Limb (tissue), 2 donors: ENCODE measurements at regions not wholly inside any gene's neighbourhood (a gene's known extent, or its start where the extent isn't known, plus 50 kb on each side); places are given as distances from the start of the nearest gene placed in this dataset.
"Not testable (repeated sequence)": the region's sequence is repeated elsewhere in the genome, so short reads cannot be mapped to it uniquely, and the experiment has no call there.

ENCODE experiments used
- DNase-seq, 2 donors: peaks; one replicate each; pipeline ENCODE4 v3.0.0-alpha.2; 2016; ENCODE audit errors: extremely low spot score in 2 of 2

DNA sequence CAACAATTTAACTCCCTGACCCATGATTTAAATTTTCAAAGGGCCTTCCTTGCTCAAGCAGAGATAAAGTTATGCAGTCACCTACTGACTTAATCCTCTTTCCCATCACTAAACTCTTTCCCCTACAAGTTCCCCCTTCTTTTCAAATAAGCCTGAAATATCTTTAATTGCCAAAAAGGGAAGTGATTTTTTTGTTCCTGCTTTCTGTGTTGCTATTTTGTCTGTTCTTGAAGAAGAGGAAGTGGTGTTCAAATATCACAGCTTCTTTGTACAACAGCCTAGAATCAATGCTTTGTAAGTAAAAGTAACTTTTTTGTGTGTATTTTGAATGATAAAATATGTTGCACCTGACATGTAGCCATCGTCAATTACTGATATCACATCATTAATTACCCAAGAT lies 595.9 kb downstream of the CENPC start:
- no peak for DNase-seq

GRCh38 chr4:66946761-66947160 lies 598.5 kb downstream of the CENPC start:
- DNase-seq = no peak

DNA sequence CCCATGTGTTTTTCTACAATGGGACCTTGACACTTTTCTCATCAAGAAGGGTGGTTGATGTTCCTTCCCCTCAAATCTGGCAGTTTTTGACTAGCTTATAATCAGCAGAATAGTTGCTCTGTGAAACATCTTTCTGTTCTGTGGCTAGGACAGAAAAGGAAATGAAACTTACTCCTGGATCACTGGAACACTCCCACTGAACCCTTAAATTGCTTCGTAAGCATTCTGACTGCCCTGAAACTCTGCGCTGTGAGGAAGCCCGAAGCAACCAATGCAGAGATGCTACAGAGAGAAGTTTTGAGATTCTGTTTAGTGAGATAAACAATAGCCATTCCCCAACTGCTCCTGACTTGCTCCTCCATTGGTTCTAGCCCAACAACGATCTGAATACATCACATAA lies 602.2 kb downstream of the CENPC start:
- DNase-seq = no peak

DNA sequence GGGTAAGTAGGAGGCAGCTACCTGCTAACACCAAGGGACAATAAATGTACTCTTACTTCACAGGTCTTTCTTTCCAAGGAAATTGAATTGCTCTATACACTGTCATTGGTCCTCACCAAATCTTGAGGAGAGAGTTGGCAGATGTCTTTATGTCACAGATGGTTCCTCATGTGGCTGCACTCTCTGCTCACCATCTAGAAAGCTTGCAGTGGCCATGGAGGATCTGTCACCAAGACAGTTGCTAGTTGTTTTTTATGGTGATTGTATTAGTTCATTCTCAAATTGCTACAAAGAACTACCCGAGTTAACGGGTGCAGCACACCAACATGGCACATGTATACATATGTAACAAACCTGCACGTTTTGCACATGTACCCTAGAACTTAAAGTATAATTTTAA lies 613.3 kb downstream of the CENPC start:
- DNase-seq = not testable (repeated sequence)

GRCh38 chr4:66930206-66930605 lies 615.1 kb downstream of the CENPC start:
- no peak for DNase-seq

GRCh38 chr4:66929748-66930147 lies 615.6 kb downstream of the CENPC start:
- peak in 1 of 2 donors; percentile 16 for DNase-seq

GRCh38 chr4:66928881-66929280 lies 616.4 kb downstream of the CENPC start:
- not testable (repeated sequence) for DNase-seq

GRCh38 chr4:66927937-66928336 lies 617.4 kb downstream of the CENPC start:
- no peak for DNase-seq

- DNase-seq = no peak
Observed at GRCh38 chr4:66926687-66927086, 618.6 kb downstream of the CENPC start.

DNA sequence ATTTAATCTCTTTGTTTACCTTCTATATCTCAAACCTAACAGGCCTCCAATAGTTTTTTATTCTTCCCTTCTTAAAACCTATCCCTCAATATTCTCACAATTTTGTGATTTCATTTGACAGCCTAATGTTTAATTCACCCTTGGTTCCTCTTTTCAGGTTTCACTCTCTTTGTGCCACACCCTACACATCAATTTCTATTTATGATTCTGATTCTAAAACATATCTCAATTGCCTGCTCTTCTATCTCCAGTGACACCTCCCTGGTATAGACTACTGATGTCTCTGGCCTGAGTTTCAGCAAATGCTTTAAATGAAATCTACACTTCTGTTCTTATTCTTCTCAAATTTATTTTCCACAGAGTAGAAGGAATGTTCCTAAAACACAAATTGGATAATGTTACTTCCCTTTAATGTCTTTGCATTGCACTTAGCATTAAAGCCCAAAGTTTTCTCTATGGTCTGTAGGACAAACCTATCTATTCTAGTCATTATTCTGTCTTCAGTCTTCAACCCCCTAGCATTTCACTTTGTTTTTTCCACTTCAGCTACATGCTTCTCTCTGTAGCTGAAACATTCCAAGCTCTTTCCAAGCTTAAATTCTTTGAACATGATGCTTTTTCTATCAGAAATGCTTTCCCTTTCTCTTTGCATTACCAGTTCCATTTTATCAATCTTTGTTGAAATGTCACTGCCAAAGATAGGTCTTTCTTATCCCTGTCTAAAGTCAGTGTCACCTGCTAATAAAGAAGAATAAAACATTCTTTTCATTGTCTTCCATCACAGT lies 622.0 kb downstream of the CENPC start:
- DNase-seq = no peak

DNA sequence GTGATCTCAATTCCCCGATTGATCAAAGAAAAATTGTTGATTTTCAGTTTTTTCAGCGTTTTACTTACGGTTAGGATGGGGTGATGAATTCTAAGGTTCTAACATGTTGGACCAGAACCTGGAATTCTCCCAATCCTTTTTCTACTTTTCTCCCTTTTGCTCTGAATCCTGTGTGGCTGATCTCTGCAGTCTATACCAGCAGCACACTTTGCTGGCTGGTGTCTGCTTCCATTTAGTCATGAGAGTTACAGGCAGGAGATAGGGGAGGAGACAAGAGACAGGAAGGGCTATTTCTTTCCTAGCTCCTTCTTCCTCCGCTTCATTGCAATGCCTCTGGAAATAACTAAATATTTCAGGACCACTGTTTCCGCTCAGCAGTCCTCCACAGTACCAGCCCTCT lies 623.9 kb downstream of the CENPC start:
- no peak for DNase-seq

DNA sequence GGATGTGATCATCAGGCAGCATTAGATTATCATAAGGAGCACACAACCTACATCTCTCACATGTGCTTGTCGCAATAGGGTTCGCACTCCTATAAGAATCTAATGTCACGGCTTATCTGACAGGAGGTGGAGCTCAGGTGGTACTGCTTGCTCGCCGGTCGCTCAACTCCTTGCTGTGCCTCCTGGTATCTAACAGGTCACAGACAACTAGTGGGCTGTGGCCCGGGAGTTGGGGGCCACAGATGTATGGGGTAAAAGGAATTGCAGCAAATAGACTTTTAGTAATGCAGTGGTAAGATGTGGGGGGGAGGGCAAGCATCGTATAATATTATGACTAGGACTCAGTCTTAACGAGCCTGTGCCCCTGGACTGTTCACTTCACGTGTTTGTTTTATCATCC lies 624.8 kb downstream of the CENPC start:
- DNase-seq = no peak

GRCh38 chr4:66911880-66912279 lies 633.4 kb downstream of the CENPC start:
- no peak for DNase-seq

DNA sequence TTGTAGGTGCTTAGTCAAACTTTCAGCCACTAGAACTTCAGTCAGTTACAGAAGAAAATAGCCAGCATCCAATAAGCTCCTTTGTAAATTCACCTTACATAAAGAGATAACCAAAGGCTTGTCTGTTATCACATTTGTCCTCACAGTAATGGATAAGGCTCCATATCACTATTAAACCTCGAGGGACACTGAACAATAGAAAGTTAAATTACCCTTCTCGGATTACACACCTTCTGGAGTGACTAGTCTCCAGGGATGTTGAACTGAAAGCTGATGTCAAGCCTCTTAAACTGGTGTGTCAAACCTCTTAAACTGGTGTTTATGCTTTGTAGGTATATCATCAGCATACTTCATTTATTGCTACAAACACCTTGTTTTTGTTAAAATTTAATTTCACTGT lies 639.0 kb downstream of the CENPC start:
- no peak for DNase-seq

DNA sequence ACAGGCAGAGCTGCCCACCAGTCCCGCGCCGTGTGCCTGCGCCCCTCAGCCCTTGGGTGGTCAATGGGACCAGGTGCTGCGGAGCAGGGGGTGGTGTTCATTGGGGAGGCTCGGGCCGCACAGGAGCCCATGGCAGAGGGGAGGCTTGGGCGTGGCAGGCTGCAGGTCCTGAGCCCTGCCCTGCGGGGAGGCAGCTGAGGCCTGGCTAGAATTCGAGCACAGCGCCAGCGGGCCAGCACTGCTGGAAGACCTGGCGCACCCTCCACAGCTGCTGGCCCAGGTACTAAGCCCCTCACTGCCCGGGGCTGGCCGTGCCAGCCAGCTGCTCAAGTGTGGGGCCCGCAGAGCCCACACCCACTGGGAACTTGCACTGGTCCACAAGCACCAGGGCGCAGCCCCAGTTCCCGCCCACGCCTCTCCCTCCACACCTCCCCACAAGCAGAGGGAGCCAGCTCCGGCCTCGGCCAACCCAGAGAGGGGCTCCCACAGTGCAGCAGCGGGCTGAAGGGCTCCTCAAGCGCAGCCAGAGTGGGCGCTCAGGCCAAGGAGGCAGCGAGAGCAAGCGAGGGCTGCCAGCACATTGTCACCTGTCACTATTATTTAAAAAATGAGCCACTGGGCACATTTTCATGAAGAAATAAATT lies 645.8 kb downstream of the CENPC start:
- DNase-seq = no peak

DNA sequence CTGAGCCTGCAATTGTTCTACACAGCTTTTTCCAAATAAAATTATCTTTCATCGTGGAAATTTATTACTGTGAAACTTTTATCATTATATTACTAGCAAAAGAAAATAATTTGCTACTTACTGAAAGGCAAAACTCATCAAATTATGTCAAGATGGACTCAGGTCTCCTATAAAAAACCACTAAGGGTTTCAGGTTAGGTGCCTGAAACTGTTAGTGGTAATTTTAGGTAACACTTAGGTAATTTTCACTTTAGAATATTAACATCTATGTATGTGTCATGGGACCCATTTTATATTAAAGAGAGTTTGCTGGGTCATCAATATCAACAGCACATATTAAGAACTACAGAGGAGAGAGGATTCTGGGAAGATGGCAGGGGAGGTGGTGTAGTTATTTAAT lies 651.5 kb downstream of the CENPC start:
- no peak for DNase-seq

GRCh38 chr4:66887061-66887460 lies 658.2 kb downstream of the CENPC start:
- no peak for DNase-seq

DNA sequence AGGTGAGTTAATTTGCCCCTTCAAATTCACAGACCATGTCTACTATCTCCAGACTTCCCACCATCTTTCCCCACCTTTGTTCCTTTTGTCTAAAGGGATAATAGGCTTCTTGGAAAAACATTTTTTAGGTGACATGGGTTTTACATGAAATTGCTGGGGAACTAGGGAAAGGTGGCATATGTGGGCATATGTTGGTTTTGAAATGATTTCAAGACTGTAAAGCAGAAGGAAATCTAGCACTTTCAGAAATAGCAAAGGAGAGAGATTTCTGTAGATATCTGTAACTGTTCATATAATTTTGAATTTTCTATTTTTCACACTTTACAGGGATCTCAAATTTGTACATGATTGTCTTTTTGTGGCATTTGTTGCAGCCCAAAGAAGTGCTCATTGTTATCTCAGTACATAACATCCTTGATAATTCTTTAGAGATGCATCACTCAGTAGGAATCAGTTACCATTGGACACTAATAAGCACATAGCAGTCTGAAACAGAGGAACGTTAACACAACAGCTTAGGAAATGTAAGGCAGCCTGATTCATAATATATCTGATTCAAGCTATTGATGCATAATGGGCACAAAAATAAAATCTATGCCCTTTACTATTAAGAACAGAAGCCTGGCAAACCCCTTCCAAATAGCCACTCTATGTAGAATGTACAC lies 659.7 kb downstream of the CENPC start:
- DNase-seq = no peak

- no peak for DNase-seq
Observed at GRCh38 chr4:66876946-66877345, 668.4 kb downstream of the CENPC start.

- no peak for DNase-seq
Observed at GRCh38 chr4:66872661-66873060, 672.6 kb downstream of the CENPC start.

- no peak for DNase-seq
Observed at GRCh38 chr4:66863481-66863880, 681.8 kb downstream of the CENPC start.

DNA sequence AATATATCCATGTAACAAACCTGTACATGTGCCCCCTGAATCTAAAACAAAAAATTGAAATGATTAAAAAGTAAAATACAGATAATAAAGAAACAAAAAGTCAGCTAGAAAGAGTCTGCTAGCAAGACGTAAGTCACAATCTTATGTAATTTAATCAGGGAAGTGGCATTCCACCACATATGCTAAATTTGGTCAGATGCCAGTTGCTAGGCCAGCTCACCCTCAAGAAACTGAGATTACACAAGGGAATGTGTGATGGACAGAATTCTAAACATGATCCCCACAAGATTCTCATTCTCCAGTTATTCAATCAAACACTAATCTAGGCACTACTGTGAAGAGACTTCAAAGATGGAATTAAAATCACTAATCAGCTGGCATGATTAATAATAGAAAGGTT lies 689.3 kb downstream of the CENPC start:
- DNase-seq = no peak

DNA sequence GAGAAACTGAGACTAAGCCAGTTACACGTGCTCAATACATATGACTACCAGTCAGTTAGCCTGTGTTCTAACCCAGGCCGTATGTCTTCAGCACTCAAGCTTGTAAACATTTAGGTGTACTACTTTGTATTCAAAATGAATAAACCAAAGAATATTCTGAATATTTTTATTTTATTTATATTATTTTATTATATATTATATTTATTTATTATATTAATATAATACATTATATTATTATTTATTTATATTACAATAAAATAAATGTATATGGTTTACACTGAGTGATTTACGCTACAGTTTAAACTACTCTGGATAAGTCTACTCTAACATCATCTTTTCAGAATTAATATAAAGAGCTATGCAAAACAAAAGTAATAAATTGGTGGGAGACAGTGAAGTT lies 691.5 kb downstream of the CENPC start:
- DNase-seq = no peak
